Smooth muscle cell (in vitro differentiated cells): ENCODE measurements at regions not wholly inside any gene's neighbourhood (a gene's known extent, or its start where the extent isn't known, plus 50 kb on each side); places are given as distances from the start of the nearest gene placed in this dataset.
"Not testable (repeated sequence)": the region's sequence is repeated elsewhere in the genome, so short reads cannot be mapped to it uniquely, and the experiment has no call there.

ENCODE experiments used
- DNase-seq: peaks from one replicate; lab custom pipeline; 2025; ENCODE audit not compliant: unreplicated experiment; lab: John Stamatoyannopoulos, UW
- H2AFZ ChIP-seq: fragments of 200-600 bp; sonication (generic); 2 replicates; pipeline ENCODE4 v1.6.0; 2016; ENCODE audit warnings: antibody characterized with exemption, low read depth, mild to moderate bottlenecking
- H3F3A ChIP-seq: fragments of 200-600 bp; sonication (generic); 2 replicates; pipeline ENCODE4 v1.6.0; 2017; ENCODE audit warnings: antibody characterized with exemption, low read depth
- H3K27ac ChIP-seq: fragments of 200-600 bp; sonication (generic); 2 replicates; pipeline ENCODE4 v1.5.1; 2016; ENCODE audit warnings: low read depth, mild to moderate bottlenecking
- H3K27me3 ChIP-seq: fragments of 200-600 bp; sonication (generic); 2 replicates; pipeline ENCODE4 v1.6.1; 2016; ENCODE audit warnings: low read depth, mild to moderate bottlenecking
- H3K36me3 ChIP-seq: fragments of 200-600 bp; sonication (generic); 2 replicates; pipeline ENCODE4 v1.5.1; 2016; ENCODE audit warnings: low read depth
- H3K4me1 ChIP-seq: fragments of 200-600 bp; sonication (generic); 2 replicates; pipeline ENCODE4 v1.5.1; 2016; ENCODE audit warnings: low read depth
- H3K4me2 ChIP-seq: fragments of 200-600 bp; sonication (generic); 2 replicates; pipeline ENCODE4 v1.6.0; 2016; ENCODE audit warnings: mild to moderate bottlenecking
- H3K4me3 ChIP-seq: fragments of 200-600 bp; sonication (generic); 2 replicates; pipeline ENCODE4 v1.5.1; 2016; ENCODE audit warnings: mild to moderate bottlenecking
- H3K79me2 ChIP-seq: fragments of 200-600 bp; sonication (generic); 2 replicates; pipeline ENCODE4 v1.6.0; 2016; ENCODE audit warnings: low read depth, mild to moderate bottlenecking
- H3K9ac ChIP-seq: fragments of 200-600 bp; sonication (generic); 2 replicates; pipeline ENCODE4 v1.6.0; 2016; ENCODE audit warnings: low read depth
- H3K9me3 ChIP-seq: fragments of 200-600 bp; sonication (generic); replicated peaks from 2 replicates; pipeline ENCODE4 v1.5.1; 2016; ENCODE audit warnings: low read depth
- H4K20me1 ChIP-seq: fragments of 200-600 bp; sonication (generic); 2 replicates; pipeline ENCODE4 v1.6.0; 2016; ENCODE audit warnings: low read depth
- CTCF ChIP-seq: fragments of 200-600 bp; sonication (generic); IDR thresholded peaks from 2 replicates; pipeline ENCODE4 v1.5.1; 2017; ENCODE audit warnings: borderline replicate concordance, mild to moderate bottlenecking, antibody characterized with exemption; ENCODE audit not compliant: insufficient read depth, poor library complexity, severe bottlenecking
- WGBS: methylation state at CpG from one replicate; pipeline ENCODE4 v1.1.7; 2016; ENCODE audit warnings: low lambda C conversion rate; 5-methylcytosine and 5-hydroxymethylcytosine counted together

GRCh38 chr17:13659051-13659450 lies 57.3 kb upstream of the HS3ST3A1 start:
- H3F3A ChIP-seq, H3K4me2 ChIP-seq, H3K79me2 ChIP-seq, H3K4me1 ChIP-seq, H3K27me3 ChIP-seq, H4K20me1 ChIP-seq, H2AFZ ChIP-seq, H3K4me3 ChIP-seq, H3K36me3 ChIP-seq, H3K9ac ChIP-seq, H3K27ac ChIP-seq, DNase-seq, H3K9me3 ChIP-seq: not testable (repeated sequence)
- WGBS, result 96% methylated on average over 3 of the region's 3 CpGs

GRCh38 chr17:13665872-13666635 lies 64.3 kb upstream of the HS3ST3A1 start:
- no peak for DNase-seq
- no peak for TF ChIP-seq CTCF

GRCh38 chr17:13671341-13671740 lies 69.6 kb upstream of the HS3ST3A1 start:
- no peak overlapping the region for H3K4me3 ChIP-seq
- H2AFZ ChIP-seq, result no peak overlapping the region
- DNase-seq, result no peak
- peaks cover 14% of the 10 kb centered on the region for H3K4me1 ChIP-seq
- H3K27ac ChIP-seq, result no peak overlapping the region
- no peak overlapping the region for H3K4me2 ChIP-seq
- WGBS, result 30% methylated on average over 3 of the region's 3 CpGs
- H3K79me2 ChIP-seq, result no peaks in the 10 kb centered on the region
- no peaks in the 10 kb centered on the region for H4K20me1 ChIP-seq
- no peak for TF ChIP-seq CTCF
- H3F3A ChIP-seq, result no peaks in the 10 kb centered on the region
- no peaks in the 10 kb centered on the region for H3K36me3 ChIP-seq
- no peak overlapping the region for H3K9ac ChIP-seq
- H3K9me3 ChIP-seq, result no peaks in the 10 kb centered on the region
- H3K27me3 ChIP-seq, result no peaks in the 10 kb centered on the region

More at GRCh38 chr17:13665872-13666635, 64.3 kb upstream of the HS3ST3A1 start:
- Histone ChIP-seq H4K20me1 (no peaks in the 10 kb centered on the region), H3K9me3 (no peaks in the 10 kb centered on the region), H3K27ac (no peak overlapping the region), H3F3A (no peaks in the 10 kb centered on the region), H3K4me1 (peaks cover 5% of the 10 kb centered on the region), H3K36me3 (no peaks in the 10 kb centered on the region), H3K4me3 (no peak overlapping the region), H3K79me2 (no peaks in the 10 kb centered on the region), H3K9ac (no peak overlapping the region), H2AFZ (no peak overlapping the region), H3K4me2 (no peak overlapping the region), H3K27me3 (no peaks in the 10 kb centered on the region)
- 90% methylated on average over 21 of the region's 21 CpGs for WGBS

- no peak for TF ChIP-seq CTCF
- Histone ChIP-seq H3K4me3 (no peak overlapping the region), H2AFZ (no peak overlapping the region), H3K4me2 (no peak overlapping the region), H3K9ac (no peak overlapping the region), H3K27me3 (no peaks in the 10 kb centered on the region), H3K9me3 (no peaks in the 10 kb centered on the region), H4K20me1 (no peaks in the 10 kb centered on the region), H3K79me2 (no peaks in the 10 kb centered on the region), H3K36me3 (no peaks in the 10 kb centered on the region), H3F3A (no peaks in the 10 kb centered on the region), H3K27ac (no peak overlapping the region), H3K4me1 (peaks cover 14% of the 10 kb centered on the region)
- no peak for DNase-seq
- WGBS, result 45% methylated on average over 8 of the region's 8 CpGs
Measured at GRCh38 chr17:13671771-13672170, 70.0 kb upstream of the HS3ST3A1 start.
